ENCODE measurements at regions not wholly inside any gene's neighbourhood (a gene's known extent, or its start where the extent isn't known, plus 50 kb on each side); places are given as distances from the start of the nearest gene placed in this dataset.

DNA sequence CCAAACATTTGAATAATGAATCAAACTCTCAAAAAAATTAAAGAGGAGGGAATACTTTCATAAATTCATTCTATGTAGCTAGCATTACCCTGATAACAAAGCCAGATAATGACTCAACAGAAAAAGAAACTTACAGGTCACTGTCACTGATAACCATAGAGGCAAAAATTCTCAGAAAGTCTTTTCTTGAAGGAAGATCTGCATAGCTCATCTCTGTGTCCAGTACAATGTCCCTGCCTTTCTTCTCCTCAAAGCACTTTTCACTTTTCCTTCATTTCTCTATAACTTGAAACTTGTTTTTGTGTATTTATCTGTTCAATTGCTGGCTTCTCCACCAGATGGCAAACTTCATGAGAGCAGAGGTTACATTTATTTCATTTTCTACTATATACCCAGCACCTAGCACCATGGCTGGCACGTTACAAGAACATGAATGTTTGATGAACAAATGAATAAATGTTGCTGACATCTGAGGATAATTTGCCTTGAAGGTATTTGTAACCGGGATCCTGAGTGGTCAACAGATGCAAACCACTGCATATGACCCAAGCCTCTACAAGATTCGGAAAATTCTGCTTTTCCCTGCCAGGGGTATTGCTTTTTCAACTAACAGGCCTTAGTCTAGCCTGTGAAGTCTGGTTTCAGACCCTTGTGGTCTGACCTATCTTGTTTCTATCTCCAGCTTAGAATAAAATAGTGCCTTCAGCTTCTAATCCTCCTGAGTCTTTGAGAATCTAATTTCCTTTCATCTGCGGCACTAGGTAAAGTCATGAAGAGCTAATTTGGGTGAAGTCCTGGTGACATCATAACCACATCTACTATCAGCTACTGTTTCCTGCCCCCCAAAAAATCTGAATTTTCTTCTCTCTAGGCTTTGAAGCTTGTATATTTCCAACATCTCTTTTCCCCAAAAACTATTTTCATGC lies 52.5 kb upstream of the ANTXR2 start:
- ATAC-seq = peak; percentile 55 to 73 (median 60)
- WGBS (ENCODE audit: insufficient coverage, low coverage, low lambda C conversion rate, missing lambda C conversion rate) = 59% methylated on average over 4 of the region's 4 CpGs
- Histone ChIP-seq H3K36me3 (no peaks in the 10 kb centered on the region), H3K27me3 (no peaks in the 10 kb centered on the region), H3K4me3 (no peak overlapping the region), H3K9me3 (no peaks in the 10 kb centered on the region), H3K27ac (no peak overlapping the region), H3K4me1 (no peaks in the 10 kb centered on the region)
- no peak for DNase-seq
- no peak for TF ChIP-seq POLR2A (IDR thresholded peaks at IDR 0.05)
- TF ChIP-seq, protein P1, sequence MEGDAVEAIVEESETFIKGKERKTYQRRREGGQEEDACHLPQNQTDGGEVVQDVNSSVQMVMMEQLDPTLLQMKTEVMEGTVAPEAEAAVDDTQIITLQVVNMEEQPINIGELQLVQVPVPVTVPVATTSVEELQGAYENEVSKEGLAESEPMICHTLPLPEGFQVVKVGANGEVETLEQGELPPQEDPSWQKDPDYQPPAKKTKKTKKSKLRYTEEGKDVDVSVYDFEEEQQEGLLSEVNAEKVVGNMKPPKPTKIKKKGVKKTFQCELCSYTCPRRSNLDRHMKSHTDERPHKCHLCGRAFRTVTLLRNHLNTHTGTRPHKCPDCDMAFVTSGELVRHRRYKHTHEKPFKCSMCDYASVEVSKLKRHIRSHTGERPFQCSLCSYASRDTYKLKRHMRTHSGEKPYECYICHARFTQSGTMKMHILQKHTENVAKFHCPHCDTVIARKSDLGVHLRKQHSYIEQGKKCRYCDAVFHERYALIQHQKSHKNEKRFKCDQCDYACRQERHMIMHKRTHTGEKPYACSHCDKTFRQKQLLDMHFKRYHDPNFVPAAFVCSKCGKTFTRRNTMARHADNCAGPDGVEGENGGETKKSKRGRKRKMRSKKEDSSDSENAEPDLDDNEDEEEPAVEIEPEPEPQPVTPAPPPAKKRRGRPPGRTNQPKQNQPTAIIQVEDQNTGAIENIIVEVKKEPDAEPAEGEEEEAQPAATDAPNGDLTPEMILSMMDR (IDR thresholded peaks at IDR 0.05) = peak; percentile 38 to 48 (median 45)
- intact Hi-C loops (cut with DNase I) = no loop called here

DNA sequence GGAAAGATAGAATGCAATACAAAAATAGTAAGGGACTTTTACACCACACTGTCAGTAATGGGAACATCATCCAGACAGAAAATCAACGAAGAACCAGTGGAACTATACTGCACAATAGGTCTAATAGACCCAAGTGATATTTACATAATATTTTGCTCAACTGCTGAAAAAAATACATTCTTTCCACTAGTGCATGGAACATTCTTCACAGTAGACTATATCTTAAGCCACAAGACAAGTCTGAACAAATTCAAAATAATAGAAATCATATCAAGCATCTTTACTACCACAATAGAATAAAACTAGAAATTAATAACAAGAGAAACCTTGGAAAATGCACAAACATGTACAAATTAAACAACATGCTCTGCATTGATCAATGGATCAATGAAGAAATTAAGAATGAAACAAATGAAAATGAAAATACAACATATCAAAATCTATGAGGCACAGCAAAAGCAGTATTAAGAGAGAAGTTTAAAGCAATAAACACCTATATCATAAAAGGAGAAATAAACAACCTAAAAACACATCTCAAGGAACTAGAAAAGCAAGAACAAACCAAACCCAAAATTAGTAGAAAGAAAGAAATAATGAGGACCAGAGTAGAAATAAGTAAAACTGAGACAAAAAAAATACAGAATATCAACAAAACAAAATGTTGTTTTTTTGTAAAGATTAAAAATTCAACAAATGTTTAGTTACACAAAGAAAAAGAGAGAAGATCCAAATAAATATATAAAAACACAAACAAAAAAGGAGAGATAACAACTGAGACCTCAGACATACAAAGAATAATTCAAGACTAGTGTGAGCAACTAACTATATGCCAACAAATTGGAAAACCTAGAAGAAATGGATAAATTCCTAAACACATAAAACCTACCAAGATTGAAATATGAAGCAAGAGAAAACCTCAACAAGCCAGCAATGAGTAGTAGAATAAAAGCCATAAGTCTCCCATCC lies 51.5 kb upstream of the ANTXR2 start:
- H3K9me3 ChIP-seq = no peaks in the 10 kb centered on the region
- 57% methylated on average over 1 of the region's 1 CpG for WGBS (ENCODE audit: insufficient coverage, low coverage, low lambda C conversion rate, missing lambda C conversion rate)
- TF ChIP-seq, protein P1 (IDR thresholded peaks at IDR 0.05) = no peak
- TF ChIP-seq POLR2A (IDR thresholded peaks at IDR 0.05) = no peak
- no peak overlapping the region for H3K27ac ChIP-seq
- no peak overlapping the region for H3K4me3 ChIP-seq
- no peaks in the 10 kb centered on the region for H3K36me3 ChIP-seq
- intact Hi-C loops (cut with DNase I) = no loop called here
- ATAC-seq (no peak), DNase-seq (no peak)
- no peaks in the 10 kb centered on the region for H3K27me3 ChIP-seq
- H3K4me1 ChIP-seq = no peaks in the 10 kb centered on the region
